Cardiac muscle cell (in vitro differentiated cells and primary cell): ENCODE measurements at regions not wholly inside any gene's neighbourhood (a gene's known extent, or its start where the extent isn't known, plus 50 kb on each side); places are given as distances from the start of the nearest gene placed in this dataset.

Experiments used
- DNase-seq, 2 donors: peaks; one replicate each; pipeline versions ENCODE4 v3.0.0 to v3.0.0-alpha.2; 2010 to 2017; ENCODE audit warnings: low read depth in 1 of 2, low spot score in 1 of 2
- H3K27ac ChIP-seq: fragments of 200-600 bp; sonication (generic); 2 replicates; pipeline ENCODE4 v1.5.1; 2016
- H3K27me3 ChIP-seq: fragments of 200-600 bp; sonication (generic); 2 replicates; pipeline ENCODE4 v1.6.0; 2016; ENCODE audit warnings: control low read depth
- H3K36me3 ChIP-seq: fragments of 200-600 bp; sonication (generic); 2 replicates; pipeline ENCODE4 v1.5.1; 2016; ENCODE audit warnings: control low read depth
- H3K4me1 ChIP-seq: fragments of 200-600 bp; sonication (generic); 2 replicates; pipeline ENCODE4 v1.8.1; 2017; ENCODE audit warnings: low read depth, mild to moderate bottlenecking, mixed run types
- H3K4me3 ChIP-seq: fragments of 200-600 bp; sonication (generic); 2 replicates; pipeline ENCODE4 v1.5.1; 2016; ENCODE audit warnings: mild to moderate bottlenecking
- H3K9me3 ChIP-seq: fragments of 200-600 bp; sonication (generic); 2 replicates; pipeline ENCODE4 v1.5.1; 2017; ENCODE audit warnings: low read depth, mild to moderate bottlenecking, control low read depth
- CTCF ChIP-seq: IDR thresholded peaks from 2 replicates; pipeline ENCODE4 v1.5.1; 2012; ENCODE audit warnings: low read depth, mild to moderate bottlenecking, low read length

DNA sequence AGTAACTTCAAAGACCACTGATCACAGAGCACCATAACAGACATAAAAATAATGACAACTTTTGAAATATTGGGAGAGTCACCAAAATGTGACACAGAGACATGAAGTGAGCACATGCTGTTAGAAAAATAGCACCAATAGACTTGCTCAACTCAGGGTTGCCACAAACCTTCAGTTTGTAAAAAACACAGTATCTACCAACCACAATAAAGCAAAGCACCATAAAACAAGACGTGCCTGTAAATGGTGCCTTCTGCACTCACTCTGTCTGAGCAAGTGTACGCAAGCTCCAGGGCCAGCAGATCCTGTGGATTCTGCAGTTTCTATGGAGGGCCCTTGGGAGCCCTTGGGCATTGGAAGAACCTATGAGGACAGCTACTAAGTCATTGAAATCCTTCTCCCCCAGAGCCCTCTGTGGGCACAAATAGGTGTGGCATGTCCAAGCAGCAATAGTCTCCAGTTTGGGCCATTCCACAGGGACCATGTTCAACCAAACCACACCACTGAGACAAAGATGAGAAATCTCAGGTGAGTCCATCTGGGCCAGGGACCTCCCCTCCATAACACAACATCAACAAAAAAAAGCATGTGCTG is 116.9 kb upstream of the RAB4A start:
- DNase-seq, result no peak
- Histone ChIP-seq H3K36me3 (no peaks in the 10 kb centered on the region), H3K9me3 (no peaks in the 10 kb centered on the region), H3K27me3 (peaks cover 11% of the 10 kb centered on the region), H3K27ac (no peak overlapping the region), H3K4me1 (peaks cover 11% of the 10 kb centered on the region), H3K4me3 (no peak overlapping the region)
- TF ChIP-seq CTCF, result no peak

DNA sequence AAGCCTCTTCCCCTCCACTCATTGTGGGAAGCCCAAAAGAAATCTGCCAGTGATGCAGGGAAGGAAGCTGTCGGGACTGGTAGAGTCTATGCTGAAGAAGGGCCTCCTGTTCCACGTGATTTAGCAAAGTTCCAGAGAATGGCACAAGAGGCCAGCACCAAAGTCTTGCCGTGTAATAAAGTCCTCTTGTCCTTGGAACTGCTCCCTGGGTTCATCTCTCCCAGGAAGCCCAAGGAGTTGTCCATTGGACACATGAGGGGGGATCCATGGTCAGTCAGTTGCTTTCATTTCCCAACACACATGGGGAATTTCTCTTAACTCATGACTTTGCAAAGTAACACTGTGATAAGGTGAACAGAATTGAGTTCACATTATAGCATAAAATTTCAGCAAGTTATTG is 116.1 kb upstream of the RAB4A start:
- H3K27me3 ChIP-seq, result peaks cover 7% of the 10 kb centered on the region
- TF ChIP-seq CTCF, result no peak
- no peaks in the 10 kb centered on the region for H3K36me3 ChIP-seq
- DNase-seq, result no peak
- H3K9me3 ChIP-seq, result no peaks in the 10 kb centered on the region
- no peak overlapping the region for H3K4me3 ChIP-seq
- H3K4me1 ChIP-seq, result peaks cover 11% of the 10 kb centered on the region
- no peak overlapping the region for H3K27ac ChIP-seq

DNA sequence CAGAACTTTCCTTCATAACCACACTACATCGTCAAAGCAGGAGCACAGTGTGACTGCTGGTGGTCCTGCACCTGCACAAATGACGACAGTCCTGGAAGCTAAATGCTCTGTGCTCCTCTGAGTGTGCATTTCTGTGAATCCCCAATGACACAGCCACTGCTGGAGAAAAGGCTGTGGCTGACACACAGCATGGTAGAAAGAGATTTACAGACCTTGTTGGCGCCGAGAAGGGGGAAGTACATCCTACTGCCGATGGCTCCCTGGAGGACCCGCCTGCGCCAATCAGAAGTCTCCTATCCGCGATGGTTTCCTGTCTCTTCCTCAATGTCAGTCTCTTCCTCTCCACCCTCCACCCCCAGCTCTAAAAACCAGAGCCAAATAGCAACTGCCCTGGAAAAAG is 115.4 kb upstream of the RAB4A start:
- Histone ChIP-seq H3K27me3 (peaks cover 7% of the 10 kb centered on the region), H3K27ac (no peak overlapping the region), H3K4me3 (no peak overlapping the region), H3K9me3 (no peaks in the 10 kb centered on the region), H3K4me1 (peaks cover 11% of the 10 kb centered on the region), H3K36me3 (no peaks in the 10 kb centered on the region)
- TF ChIP-seq CTCF, result no peak
- no peak for DNase-seq

- peak; percentile 14 for TF ChIP-seq CTCF
- Histone ChIP-seq H3K9me3 (no peaks in the 10 kb centered on the region), H3K27me3 (peaks cover 7% of the 10 kb centered on the region), H3K4me3 (no peak overlapping the region), H3K36me3 (no peaks in the 10 kb centered on the region), H3K27ac (no peak overlapping the region), H3K4me1 (peaks cover 11% of the 10 kb centered on the region)
- DNase-seq, result peak; percentile 15 to 45
Observed at GRCh38 chr1:229156872-229157271, 114.0 kb upstream of the RAB4A start.

DNA sequence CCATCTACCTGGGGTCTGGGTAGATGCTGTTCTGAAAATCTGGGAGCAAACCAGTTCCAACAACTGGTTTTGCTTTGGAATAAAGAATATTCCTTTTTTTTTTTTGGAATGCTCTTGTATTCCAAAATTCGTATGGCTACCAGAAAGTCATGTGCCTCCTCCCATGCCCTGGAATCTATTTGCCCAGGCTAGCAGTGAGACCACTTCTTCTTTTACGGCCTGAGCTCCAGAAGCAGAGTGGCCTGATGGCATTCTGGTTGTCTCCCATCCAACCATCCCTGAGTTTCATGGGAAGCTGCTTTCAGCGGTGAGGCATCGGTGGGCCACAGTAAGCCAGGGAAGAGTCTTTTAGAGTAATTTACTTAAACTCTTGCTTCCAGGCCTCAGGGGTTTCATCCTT is 113.4 kb upstream of the RAB4A start:
- TF ChIP-seq CTCF, result no peak
- Histone ChIP-seq H3K27ac (no peak overlapping the region), H3K4me1 (peaks cover 11% of the 10 kb centered on the region), H3K36me3 (no peaks in the 10 kb centered on the region), H3K27me3 (peaks cover 7% of the 10 kb centered on the region), H3K4me3 (no peak overlapping the region), H3K9me3 (no peaks in the 10 kb centered on the region)
- DNase-seq, result no peak

GRCh38 chr1:229158341-229158921 is 112.5 kb upstream of the RAB4A start:
- Histone ChIP-seq H3K27me3 (peaks cover 7% of the 10 kb centered on the region), H3K4me1 (peaks cover 11% of the 10 kb centered on the region), H3K4me3 (no peak overlapping the region), H3K9me3 (no peaks in the 10 kb centered on the region), H3K27ac (no peak overlapping the region), H3K36me3 (no peaks in the 10 kb centered on the region)
- TF ChIP-seq CTCF, result no peak
- no peak for DNase-seq
